Mesenchymal stem cell (in vitro differentiated cells and primary cell): ENCODE measurements at regions not wholly inside any gene's neighbourhood (a gene's known extent, or its start where the extent isn't known, plus 50 kb on each side); places are given as distances from the start of the nearest gene placed in this dataset.

Source experiments
- DNase-seq: peaks from one replicate; pipeline ENCODE4 v3.0.0-alpha.2; 2013
- H2AFZ ChIP-seq: one replicate; pipeline ENCODE4 v1.6.1; 2013; ENCODE audit warnings: low read depth, mild to moderate bottlenecking, control low read depth, inconsistent platforms, low read length, moderate library complexity
- H2AK5ac ChIP-seq: 2 replicates; pipeline ENCODE4 v1.6.1; 2013; ENCODE audit warnings: low read length, moderate library complexity, mild to moderate bottlenecking, inconsistent platforms; ENCODE audit not compliant: severe bottlenecking
- H2BK120ac ChIP-seq: one replicate; pipeline ENCODE4 v1.6.1; 2013; ENCODE audit warnings: low read depth, mild to moderate bottlenecking, inconsistent platforms, low read length, moderate library complexity
- H2BK12ac ChIP-seq, 2 experiments: one replicate each; pipeline ENCODE4 v1.6.1; 2013; ENCODE audit warnings: inconsistent platforms in 2 of 2, low read length in 2 of 2, mild to moderate bottlenecking in 2 of 2, moderate library complexity in 2 of 2, control low read depth in 1 of 2
- H2BK15ac ChIP-seq: one replicate; pipeline ENCODE4 v1.6.1; 2013; ENCODE audit warnings: mild to moderate bottlenecking, low read depth, inconsistent platforms; ENCODE audit not compliant: poor library complexity, severe bottlenecking
- H2BK5ac ChIP-seq: 2 replicates; pipeline ENCODE4 v1.6.1; 2013; ENCODE audit warnings: low read depth, mild to moderate bottlenecking, low read length, control low read depth, inconsistent platforms; ENCODE audit not compliant: poor library complexity, severe bottlenecking
- H3K14ac ChIP-seq, 2 experiments: one replicate each; pipeline ENCODE4 v1.6.1; 2013; ENCODE audit warnings: inconsistent platforms in 2 of 2, low read length in 2 of 2, control low read depth in 1 of 2, mild to moderate bottlenecking in 1 of 2, moderate library complexity in 1 of 2
- H3K18ac ChIP-seq, 2 experiments: one replicate each; pipeline ENCODE4 v1.6.1; 2013; ENCODE audit warnings: inconsistent platforms in 2 of 2, low read length in 2 of 2, control low read depth in 1 of 2, low read depth in 1 of 2, mild to moderate bottlenecking in 1 of 2
- H3K23ac ChIP-seq, 2 experiments: one replicate each; pipeline ENCODE4 v1.6.1; 2013; ENCODE audit warnings: inconsistent platforms in 2 of 2, low read length in 2 of 2, mild to moderate bottlenecking in 2 of 2, moderate library complexity in 2 of 2, control low read depth in 1 of 2
- H3K27ac ChIP-seq: 2 replicates; pipeline ENCODE4 v1.5.1; 2013; ENCODE audit warnings: mild to moderate bottlenecking, moderate library complexity, low read length, control low read depth, inconsistent platforms; ENCODE audit not compliant: poor library complexity, severe bottlenecking
- H3K27me3 ChIP-seq, 2 experiments: 2 replicates each; pipeline versions ENCODE4 v1.6.1 to v1.7.0; 2013; ENCODE audit warnings: low read length in 2 of 2, mild to moderate bottlenecking in 2 of 2, moderate library complexity in 2 of 2, control low read depth in 1 of 2, inconsistent platforms in 1 of 2; ENCODE audit not compliant: control insufficient read depth in 1 of 2, insufficient read depth in 1 of 2
- H3K36me3 ChIP-seq, 2 experiments: 2 replicates each; pipeline versions ENCODE4 v1.6.1 to v1.7.0; 2013; ENCODE audit warnings: low read length in 2 of 2, control low read depth in 1 of 2, inconsistent platforms in 1 of 2, low read depth in 1 of 2, mild to moderate bottlenecking in 1 of 2; ENCODE audit not compliant: insufficient read depth in 2 of 2, control insufficient read depth in 1 of 2
- H3K4ac ChIP-seq, 2 experiments: one replicate each; pipeline ENCODE4 v1.6.1; 2013; ENCODE audit warnings: inconsistent platforms in 2 of 2, low read length in 2 of 2, mild to moderate bottlenecking in 2 of 2, moderate library complexity in 2 of 2, control low read depth in 1 of 2, low read depth in 1 of 2
- H3K4me1 ChIP-seq: 2 replicates; pipeline ENCODE4 v1.6.1; 2013; ENCODE audit warnings: low read depth, low read length, control low read depth; ENCODE audit not compliant: control insufficient read depth, insufficient read depth
- H3K4me2 ChIP-seq: 2 replicates; pipeline ENCODE4 v1.6.1; 2013; ENCODE audit warnings: low read length, mild to moderate bottlenecking, inconsistent platforms; ENCODE audit not compliant: poor library complexity, severe bottlenecking
- H3K4me3 ChIP-seq, 2 experiments: 2 replicates each; pipeline versions ENCODE4 v1.5.1 to v1.7.0; 2013; ENCODE audit warnings: low read length in 2 of 2, mild to moderate bottlenecking in 2 of 2, control low read depth in 1 of 2, low read depth in 1 of 2; ENCODE audit not compliant: insufficient read depth in 1 of 2
- H3K79me1 ChIP-seq: replicated peaks from 2 replicates; pipeline ENCODE4 v1.6.1; 2013; ENCODE audit warnings: mild to moderate bottlenecking, control low read depth, low read length, inconsistent platforms; ENCODE audit not compliant: poor library complexity, severe bottlenecking
- H3K9ac ChIP-seq: 2 replicates; pipeline ENCODE4 v1.7.0; 2013; ENCODE audit warnings: mild to moderate bottlenecking, low read length, moderate library complexity
- H3K9me3 ChIP-seq: 2 replicates; pipeline ENCODE4 v1.7.0; 2013; ENCODE audit warnings: mild to moderate bottlenecking, low read length; ENCODE audit not compliant: control insufficient read depth
- H4K8ac ChIP-seq: one replicate; pipeline ENCODE4 v1.6.1; 2013; ENCODE audit warnings: inconsistent platforms, mild to moderate bottlenecking, low read length, moderate library complexity
- H4K91ac ChIP-seq: one replicate; pipeline ENCODE4 v1.6.1; 2013; ENCODE audit warnings: mild to moderate bottlenecking, low read length, inconsistent platforms
- WGBS: methylation state at CpG from one replicate; pipeline ENCODE4 v1.1.7; 2013; ENCODE audit warnings: mixed read lengths; 5-methylcytosine and 5-hydroxymethylcytosine counted together

DNA sequence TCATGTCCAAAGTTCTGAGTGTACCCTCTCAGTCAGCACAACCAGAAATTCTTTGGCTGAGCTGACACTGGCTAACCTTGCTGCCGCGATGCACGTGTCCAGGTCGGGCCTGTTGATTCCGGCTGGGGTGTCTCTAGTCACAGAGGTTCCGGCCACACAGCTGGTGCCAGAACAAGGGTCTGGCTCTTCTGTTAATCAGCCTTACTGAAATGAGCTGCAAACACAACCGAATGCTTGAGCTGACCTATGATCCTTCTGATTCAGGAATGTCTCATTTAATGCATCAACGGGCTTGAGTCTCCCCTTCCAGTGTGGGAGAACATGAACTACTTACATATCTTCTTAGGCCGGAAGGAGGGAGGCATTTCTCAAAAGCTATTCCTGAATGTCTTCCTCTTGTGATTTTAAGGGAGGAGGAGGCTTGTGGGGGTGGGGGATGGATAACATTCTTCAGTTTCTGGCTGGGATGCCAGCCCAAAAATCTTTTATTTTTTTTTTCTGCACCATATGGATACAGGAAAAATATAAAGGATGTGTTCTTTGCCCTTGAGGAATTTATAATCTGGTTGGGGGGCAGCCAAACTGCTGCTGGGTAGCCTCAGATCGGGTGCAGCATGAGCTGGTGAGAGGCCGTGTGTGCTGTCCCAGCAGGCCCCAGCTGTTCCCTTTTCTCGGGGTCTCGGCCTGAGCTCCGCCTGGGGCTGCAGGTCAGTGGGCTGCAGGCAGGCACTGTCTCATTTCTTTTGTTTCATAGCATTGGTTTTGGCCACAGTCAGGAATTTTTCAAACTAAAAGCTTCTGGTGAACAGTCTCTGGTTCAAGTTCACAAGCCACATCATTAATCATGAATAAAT lies 319.1 kb upstream of the TBL1XR1 start:
- no peak overlapping the region for H3K23ac ChIP-seq
- peak; percentile 79 for DNase-seq
- peak overlapping the region; percentile 18 for H2AFZ ChIP-seq
- peaks cover 9% of the 10 kb centered on the region for H3K4me1 ChIP-seq
- H3K79me1 ChIP-seq: no peaks in the 10 kb centered on the region
- peak overlapping the region; percentile 88 to 89 for H2BK12ac ChIP-seq
- H3K27me3 ChIP-seq: no peaks in the 10 kb centered on the region
- no peak overlapping the region for H3K4me3 ChIP-seq
- peak overlapping the region; percentile 32 to 76 for H3K4ac ChIP-seq
- peak overlapping the region; percentile 79 to 84 for H3K18ac ChIP-seq
- H3K4me2 ChIP-seq: peak overlapping the region; percentile 0
- H2AK5ac ChIP-seq: no peak overlapping the region
- H2BK5ac ChIP-seq: peak overlapping the region; percentile 57
- whole genome bisulfite sequencing: 28% methylated on average over 14 of the region's 14 CpGs
- H3K27ac ChIP-seq: peak overlapping the region; percentile 90
- no peaks in the 10 kb centered on the region for H3K9me3 ChIP-seq
- no peaks in the 10 kb centered on the region for H3K36me3 ChIP-seq
- peak overlapping the region; percentile 70 for H4K8ac ChIP-seq
- H4K91ac ChIP-seq: peak overlapping the region; percentile 5
- no peak overlapping the region for H3K14ac ChIP-seq
- H2BK15ac ChIP-seq: peak overlapping the region; percentile 17
- peak overlapping the region; percentile 11 for H2BK120ac ChIP-seq
- peak overlapping the region; percentile 21 for H3K9ac ChIP-seq

- Histone ChIP-seq H3K4ac (no peak overlapping the region), H3K18ac (no peak overlapping the region), H2BK12ac (peak overlapping the region in 1 of 2 experiments; percentile 89), H3K36me3 (no peaks in the 10 kb centered on the region), H3K14ac (no peak overlapping the region), H2AFZ (no peak overlapping the region), H3K27me3 (no peaks in the 10 kb centered on the region), H2BK120ac (peak overlapping the region; percentile 27), H2AK5ac (peak overlapping the region; percentile 92), H4K8ac (no peak overlapping the region), H3K9ac (no peak overlapping the region), H3K23ac (no peak overlapping the region), H3K27ac (no peak overlapping the region), H2BK15ac (no peak overlapping the region), H3K4me2 (no peak overlapping the region), H4K91ac (no peak overlapping the region), H3K4me3 (no peak overlapping the region), H3K9me3 (no peaks in the 10 kb centered on the region), H3K4me1 (peaks cover 9% of the 10 kb centered on the region), H2BK5ac (no peak overlapping the region), H3K79me1 (no peaks in the 10 kb centered on the region)
- no peak for DNase-seq
- WGBS: 89% methylated on average over 2 of the region's 2 CpGs
Observed at GRCh38 chr3:177517906-177518305, 320.6 kb upstream of the TBL1XR1 start.

DNA sequence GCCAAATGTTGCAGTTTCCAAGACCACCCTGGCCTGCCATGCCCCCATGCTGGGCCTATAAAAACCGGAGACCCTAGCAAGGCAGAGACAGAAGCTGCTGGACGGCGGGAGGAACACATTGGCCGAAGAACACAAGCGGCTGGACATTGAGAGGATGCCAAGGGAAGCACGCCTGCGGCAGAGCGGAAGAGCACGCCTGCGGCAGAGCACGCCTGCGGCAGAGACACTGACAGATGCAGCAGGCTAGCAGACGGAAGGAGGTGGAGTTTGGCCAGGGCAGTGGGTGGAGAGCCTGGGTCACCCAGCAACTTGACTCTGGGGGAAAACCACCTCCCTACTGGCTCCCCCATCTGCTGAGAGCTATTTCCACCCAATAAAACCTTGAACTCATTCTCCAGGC lies 322.3 kb upstream of the TBL1XR1 start:
- WGBS: 98% methylated on average over 13 of the region's 13 CpGs
- Histone ChIP-seq H3K27me3 (no peaks in the 10 kb centered on the region), H2AFZ (no peak overlapping the region), H3K79me1 (no peaks in the 10 kb centered on the region), H2BK120ac (no peak overlapping the region), H2AK5ac (no peak overlapping the region), H3K23ac (no peak overlapping the region), H3K18ac (no peak overlapping the region), H2BK5ac (no peak overlapping the region), H3K14ac (peak overlapping the region in 1 of 2 experiments; percentile 19), H4K91ac (peak overlapping the region; percentile 34), H2BK15ac (peak overlapping the region; percentile 58), H3K27ac (no peak overlapping the region), H2BK12ac (peak overlapping the region; percentile 45 to 52), H3K9me3 (peaks cover 2% of the 10 kb centered on the region), H3K36me3 (no peaks in the 10 kb centered on the region), H3K9ac (no peak overlapping the region), H3K4me2 (no peak overlapping the region), H3K4me3 (no peak overlapping the region), H4K8ac (no peak overlapping the region), H3K4ac (peak overlapping the region in 1 of 2 experiments; percentile 46), H3K4me1 (peaks cover 9% of the 10 kb centered on the region)
- DNase-seq: no peak

DNA sequence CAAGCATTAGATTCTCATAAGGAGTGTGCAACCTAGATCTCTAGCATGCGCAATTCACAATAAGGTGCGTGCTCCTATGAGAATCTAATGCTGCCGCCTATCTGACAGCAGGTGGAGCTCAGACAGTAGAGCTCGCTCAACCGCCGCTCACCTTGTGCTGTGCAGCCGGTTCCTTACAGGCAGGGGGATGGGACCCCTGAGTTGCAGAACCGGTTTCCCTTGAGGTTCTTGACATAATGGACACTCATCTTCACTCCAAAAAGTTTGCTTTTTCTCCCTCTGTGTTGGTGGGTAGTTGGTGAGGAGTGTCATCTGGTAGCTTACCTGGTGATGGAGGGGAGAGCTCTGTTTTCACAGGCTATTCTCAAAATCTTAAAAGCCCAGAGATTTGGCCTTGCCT lies 324.0 kb upstream of the TBL1XR1 start:
- Histone ChIP-seq H3K9me3 (peaks cover 9% of the 10 kb centered on the region), H2AFZ (no peak overlapping the region), H3K4me1 (peaks cover 4% of the 10 kb centered on the region), H2BK15ac (no peak overlapping the region), H3K4me3 (no peak overlapping the region), H3K18ac (no peak overlapping the region), H2AK5ac (no peak overlapping the region), H2BK12ac (no peak overlapping the region), H3K79me1 (no peaks in the 10 kb centered on the region), H3K4me2 (no peak overlapping the region), H3K27me3 (no peaks in the 10 kb centered on the region), H2BK5ac (no peak overlapping the region), H4K8ac (no peak overlapping the region), H3K9ac (no peak overlapping the region), H3K23ac (no peak overlapping the region), H3K27ac (no peak overlapping the region), H3K36me3 (no peaks in the 10 kb centered on the region), H3K14ac (no peak overlapping the region), H3K4ac (no peak overlapping the region), H2BK120ac (no peak overlapping the region), H4K91ac (no peak overlapping the region)
- 90% methylated on average over 7 of the region's 8 CpGs for WGBS
- no peak for DNase-seq
